Fibroblast of lung (primary cell): ENCODE measurements at regions not wholly inside any gene's neighbourhood (a gene's known extent, or its start where the extent isn't known, plus 50 kb on each side); places are given as distances from the start of the nearest gene placed in this dataset.

Experiments used
- DNase-seq, 2 donors: peaks; one replicate each; pipeline versions ENCODE4 v3.0.0 to v3.0.0-alpha.2; 2010; ENCODE audit warnings: low read depth in 2 of 2
- H2AFZ ChIP-seq: 2 replicates; pipeline ENCODE4 v1.5.1; 2012; ENCODE audit warnings: low read length, control low read depth, inconsistent platforms
- H3K27ac ChIP-seq: 2 replicates; pipeline ENCODE4 v1.5.1; 2011; ENCODE audit warnings: low read length, control low read depth; ENCODE audit not compliant: insufficient read depth
- H3K27me3 ChIP-seq: 2 replicates; pipeline ENCODE4 v1.5.1; 2011; ENCODE audit warnings: mild to moderate bottlenecking, low read length; ENCODE audit not compliant: control insufficient read depth, insufficient read depth
- H3K36me3 ChIP-seq: 2 replicates; pipeline ENCODE4 v1.5.1; 2011; ENCODE audit warnings: low read length; ENCODE audit not compliant: control insufficient read depth, insufficient read depth
- H3K4me1 ChIP-seq: 2 replicates; pipeline ENCODE4 v1.5.1; 2011; ENCODE audit warnings: low read length; ENCODE audit not compliant: control insufficient read depth, insufficient read depth; ENCODE audit errors: extremely low read depth
- H3K4me2 ChIP-seq: 2 replicates; pipeline ENCODE4 v1.5.1; 2011; ENCODE audit warnings: low read length, control low read depth; ENCODE audit not compliant: insufficient read depth; ENCODE audit errors: extremely low read depth
- H3K4me3 ChIP-seq, 4 experiments: fragments of 200-600 bp in 1 of 4; sonication (generic) in 1 of 4; replicated peaks in 1 of 4; 2 replicates each; pipeline ENCODE4 v1.5.1; 2011 to 2016; ENCODE audit warnings: low read length in 4 of 4, low read depth in 3 of 4, mild to moderate bottlenecking in 3 of 4, control low read depth in 2 of 4, inconsistent platforms in 1 of 4, mixed read lengths in 1 of 4; ENCODE audit not compliant: insufficient read depth in 1 of 4; ENCODE audit errors: control extremely low read depth in 1 of 4
- H3K79me2 ChIP-seq: 2 replicates; pipeline ENCODE4 v1.5.1; 2012; ENCODE audit warnings: mild to moderate bottlenecking, low read length, inconsistent platforms; ENCODE audit not compliant: control insufficient read depth, insufficient read depth
- H3K9ac ChIP-seq: 2 replicates; pipeline ENCODE4 v1.5.1; 2011; ENCODE audit warnings: mild to moderate bottlenecking, low read length, control low read depth; ENCODE audit not compliant: insufficient read depth
- H3K9me3 ChIP-seq: 2 replicates; pipeline ENCODE4 v1.5.1; 2012; ENCODE audit warnings: low read depth, low read length; ENCODE audit not compliant: control insufficient read depth, insufficient read depth
- H4K20me1 ChIP-seq: 2 replicates; pipeline ENCODE4 v1.5.1; 2011; ENCODE audit warnings: low read length; ENCODE audit not compliant: control insufficient read depth, insufficient read depth; ENCODE audit errors: extremely low read depth
- CTCF ChIP-seq, 2 donors: IDR thresholded peaks in 1 of 2; conservative IDR thresholded peaks in 1 of 2; 1 replicate in 1 of 2; 2 replicates in 1 of 2; pipeline ENCODE4 v1.5.1; 2011 to 2012; ENCODE audit warnings: low read length in 2 of 2, control low read depth in 1 of 2, inconsistent platforms in 1 of 2, low read depth in 1 of 2, mild to moderate bottlenecking in 1 of 2
- EZH2 ChIP-seq: IDR thresholded peaks from 2 replicates; pipeline ENCODE4 v1.5.1; 2012; ENCODE audit warnings: low read length, control low read depth, mild to moderate bottlenecking; ENCODE audit errors: missing control alignments

DNA sequence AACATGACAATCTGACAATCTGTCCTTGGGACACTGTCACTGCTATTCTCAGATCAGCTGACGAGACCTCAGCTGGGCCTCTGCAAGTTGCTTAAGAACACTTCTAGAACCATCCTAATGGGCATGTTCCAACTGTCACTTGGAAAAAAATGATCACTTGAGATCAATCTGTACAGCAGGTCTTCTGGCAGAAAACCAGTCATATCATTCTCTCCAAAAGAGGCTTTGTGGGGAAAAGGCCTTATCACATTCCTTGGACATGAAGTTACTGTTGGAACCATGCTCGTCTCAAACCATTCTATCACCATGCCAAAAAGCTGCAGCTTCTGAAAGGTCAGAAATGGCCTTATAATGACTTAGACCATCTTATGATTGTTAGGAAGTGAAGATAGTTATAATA, 744.2 kb downstream of the USP25 start:
- H3K27ac ChIP-seq, result no peak overlapping the region
- H3K4me2 ChIP-seq, result no peak overlapping the region

DNA sequence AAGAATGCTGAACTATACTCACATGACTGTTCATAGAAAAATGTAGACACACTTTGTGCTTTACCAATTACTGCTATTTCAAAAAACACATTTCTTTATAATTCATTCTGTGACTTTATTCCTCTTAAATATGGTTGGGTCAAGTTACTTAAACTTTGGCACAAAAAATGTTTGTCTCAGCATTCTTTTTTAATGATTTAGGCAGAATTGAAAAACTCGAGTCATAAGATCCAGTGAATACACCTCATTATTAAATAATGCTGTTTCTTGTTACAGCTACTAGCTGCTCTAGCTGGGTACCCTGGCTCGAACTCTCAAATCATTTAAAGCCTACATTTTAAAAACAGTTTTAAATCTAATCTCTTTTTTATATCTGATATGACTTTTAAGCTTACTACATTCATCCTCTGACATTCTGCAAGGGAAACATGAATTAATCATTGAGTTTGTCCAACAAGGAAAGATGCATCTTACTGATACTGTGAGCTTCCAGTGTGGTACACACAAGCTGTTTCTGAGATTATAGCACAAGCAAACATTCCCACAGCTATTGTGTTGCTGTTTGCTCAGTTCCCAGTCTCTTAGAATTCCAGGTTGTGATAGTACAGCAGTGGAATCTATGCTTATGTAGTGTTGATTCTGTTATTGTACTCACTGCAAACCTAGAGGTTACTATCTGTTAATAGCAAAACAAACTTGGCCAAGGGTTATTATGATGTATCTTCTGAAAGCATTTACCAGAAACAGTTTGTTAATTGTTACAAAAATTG, 746.5 kb downstream of the USP25 start:
- Histone ChIP-seq H3K27me3 (no peaks in the 10 kb centered on the region), H4K20me1 (no peaks in the 10 kb centered on the region), H3K27ac (no peak overlapping the region), H2AFZ (no peak overlapping the region), H3K79me2 (no peaks in the 10 kb centered on the region), H3K9me3 (no peaks in the 10 kb centered on the region), H3K4me1 (no peaks in the 10 kb centered on the region), H3K36me3 (no peaks in the 10 kb centered on the region), H3K4me3 (no peak overlapping the region), H3K9ac (no peak overlapping the region), H3K4me2 (no peak overlapping the region)
- DNase-seq, result peak; percentile 63 to 65
- no peak for TF ChIP-seq EZH2

More for the DNA sequence above, 744.2 kb downstream of the USP25 start:
- no peak overlapping the region for H3K4me3 ChIP-seq
- no peaks in the 10 kb centered on the region for H3K9me3 ChIP-seq
- no peaks in the 10 kb centered on the region for H3K36me3 ChIP-seq
- H4K20me1 ChIP-seq, result no peaks in the 10 kb centered on the region
- no peak overlapping the region for H2AFZ ChIP-seq
- H3K79me2 ChIP-seq, result no peaks in the 10 kb centered on the region
- TF ChIP-seq CTCF (conservative IDR thresholded peaks at IDR 0.05 in 1 of 2, IDR thresholded peaks at IDR 0.05 in 1 of 2; ENCODE audit: low read depth in 1 of 2, low read length in 2 of 2), result no peak
- TF ChIP-seq EZH2, result no peak
- no peak overlapping the region for H3K9ac ChIP-seq
- no peaks in the 10 kb centered on the region for H3K4me1 ChIP-seq
- H3K27me3 ChIP-seq, result no peaks in the 10 kb centered on the region
- peak; percentile 15 to 89 for DNase-seq

DNA sequence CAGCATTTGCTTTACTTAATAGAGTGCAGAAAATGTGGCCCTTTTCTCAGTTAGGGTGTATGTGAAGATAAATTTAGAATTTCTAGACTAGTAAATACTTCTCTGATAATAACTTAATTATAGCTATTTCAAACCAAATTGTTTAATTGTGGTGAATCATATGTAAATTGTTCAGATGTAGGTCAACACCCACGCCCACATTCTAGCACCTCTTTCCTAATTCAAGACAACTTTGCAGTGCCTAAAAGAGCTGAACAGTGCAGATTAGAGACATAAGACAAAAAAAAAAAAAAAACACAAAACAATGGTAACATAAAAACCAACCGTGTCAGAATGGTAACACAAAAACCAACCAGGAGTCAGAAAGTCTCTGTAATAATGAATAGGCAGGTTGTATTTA, 758.3 kb downstream of the USP25 start:
- H3K4me3 ChIP-seq, result no peak overlapping the region
- no peaks in the 10 kb centered on the region for H3K9me3 ChIP-seq
- H2AFZ ChIP-seq, result no peak overlapping the region
- no peaks in the 10 kb centered on the region for H3K4me1 ChIP-seq
- DNase-seq, result no peak
- H3K79me2 ChIP-seq, result no peaks in the 10 kb centered on the region
- no peaks in the 10 kb centered on the region for H4K20me1 ChIP-seq
- H3K36me3 ChIP-seq, result no peaks in the 10 kb centered on the region
- no peak for TF ChIP-seq CTCF (conservative IDR thresholded peaks at IDR 0.05 in 1 of 2, IDR thresholded peaks at IDR 0.05 in 1 of 2; ENCODE audit: low read depth in 1 of 2, low read length in 2 of 2)
- no peak for TF ChIP-seq EZH2
- no peaks in the 10 kb centered on the region for H3K27me3 ChIP-seq
- no peak overlapping the region for H3K27ac ChIP-seq
- no peak overlapping the region for H3K9ac ChIP-seq
- no peak overlapping the region for H3K4me2 ChIP-seq
